GM18907 (cell line): ENCODE measurements at regions not wholly inside any gene's neighbourhood (a gene's known extent, or its start where the extent isn't known, plus 50 kb on each side); places are given as distances from the start of the nearest gene placed in this dataset.
"Not testable (repeated sequence)": the region's sequence is repeated elsewhere in the genome, so short reads cannot be mapped to it uniquely, and the experiment has no call there.

Experiments used
- ATAC-seq: cut with Tn5 transposase; IDR thresholded peaks from one replicate; pipeline ENCODE4 v1.9.1; 2021; ENCODE audit warnings: mild to moderate bottlenecking, moderate library complexity; ENCODE audit not compliant: unreplicated experiment

- ATAC-seq = not testable (repeated sequence)
These were observed 123.9 kb downstream of the MREG start for GRCh38 chr2:215889240-215889969.

DNA sequence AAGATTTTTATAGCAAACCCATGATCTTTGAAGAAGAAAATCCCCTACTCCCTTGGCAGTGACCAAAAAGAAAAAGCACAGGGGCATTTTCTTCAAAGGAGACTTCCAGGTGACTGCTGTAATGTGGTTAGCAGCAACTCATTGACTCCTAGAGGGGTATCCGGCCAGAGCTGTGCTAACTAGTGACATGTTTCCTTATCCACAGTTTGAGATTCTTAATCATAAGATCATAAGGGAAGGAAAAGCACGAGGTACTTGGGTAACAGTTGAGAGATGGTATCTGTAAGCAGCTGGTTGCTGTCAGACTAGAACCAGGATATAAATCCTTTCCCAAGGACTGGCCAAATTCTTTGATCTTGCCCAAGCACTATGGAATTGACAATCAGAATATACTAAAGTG is 124.7 kb downstream of the MREG start:
- no peak for ATAC-seq

DNA sequence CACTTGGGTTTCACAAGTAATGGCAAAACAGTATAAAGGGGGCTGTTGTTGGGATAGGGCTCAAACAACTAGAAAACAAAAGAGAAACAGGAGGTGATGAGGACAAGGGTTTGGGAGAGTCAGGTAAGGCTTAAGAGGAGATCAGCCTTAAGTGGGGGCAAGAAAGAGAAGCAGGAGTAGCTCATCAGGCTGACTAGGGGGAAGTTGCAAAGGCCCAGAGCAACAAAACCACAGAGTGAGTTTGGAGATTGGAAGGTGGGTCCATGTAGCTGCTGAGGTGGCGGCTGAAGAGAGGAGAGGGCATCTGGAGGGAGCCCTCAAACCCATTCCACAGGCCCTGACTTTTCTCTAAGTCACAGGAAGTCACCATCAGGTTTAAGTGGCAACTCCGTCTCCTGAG is 126.0 kb downstream of the MREG start:
- no peak for ATAC-seq

- no peak for ATAC-seq
These were observed 127.3 kb downstream of the MREG start for GRCh38 chr2:215886022-215886421.

GRCh38 chr2:215885536-215885935 is 127.8 kb downstream of the MREG start:
- ATAC-seq = no peak

GRCh38 chr2:215884451-215885087 is 128.8 kb downstream of the MREG start:
- no peak for ATAC-seq

GRCh38 chr2:215883799-215884198 is 129.6 kb downstream of the MREG start:
- peak; percentile 75 for ATAC-seq

- ATAC-seq = no peak
These were observed 130.7 kb downstream of the MREG start for GRCh38 chr2:215882689-215883088.

DNA sequence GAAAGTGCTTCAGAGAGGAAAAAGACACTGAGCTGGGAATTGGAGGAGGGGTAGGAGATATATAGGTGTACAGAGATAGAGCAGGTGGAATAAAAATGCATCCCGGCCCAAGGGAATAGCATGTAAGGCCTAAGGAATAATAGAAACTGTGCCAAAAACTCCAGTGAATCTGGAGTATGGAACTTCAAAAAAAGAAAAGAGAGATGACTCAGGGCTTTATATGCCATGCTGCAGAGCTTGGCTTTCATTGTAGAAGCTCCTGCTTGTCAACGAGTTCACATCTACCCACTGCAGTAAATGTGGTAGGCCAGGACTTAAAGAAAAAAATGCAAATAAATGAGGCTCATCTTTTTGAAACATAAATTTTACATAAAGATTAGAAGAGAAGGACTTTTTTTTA is 131.8 kb downstream of the MREG start:
- no peak for ATAC-seq

GRCh38 chr2:215880970-215881369 is 132.4 kb downstream of the MREG start:
- ATAC-seq = peak; percentile 75

GRCh38 chr2:215879977-215880940 is 133.1 kb downstream of the MREG start:
- peak; percentile 5 for ATAC-seq

DNA sequence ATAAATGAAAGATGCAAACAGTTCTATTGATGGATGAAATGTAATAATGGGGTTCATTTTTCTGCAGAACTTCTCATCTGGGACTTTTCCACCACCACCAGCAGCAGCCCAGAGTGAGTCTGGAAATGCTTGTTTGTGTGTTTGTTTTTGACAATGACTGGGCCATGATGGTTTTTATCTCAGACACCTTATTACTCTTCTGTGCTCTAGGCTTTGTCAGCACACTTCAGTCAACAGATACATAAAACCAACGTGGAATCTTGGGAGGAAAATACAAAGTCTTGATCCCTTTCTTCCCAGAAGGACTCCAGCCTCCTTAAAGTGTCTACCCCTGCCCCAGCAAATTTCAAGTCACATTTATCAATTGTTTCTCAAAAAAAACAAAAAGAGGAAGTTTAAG is 134.0 kb downstream of the MREG start:
- ATAC-seq = no peak

DNA sequence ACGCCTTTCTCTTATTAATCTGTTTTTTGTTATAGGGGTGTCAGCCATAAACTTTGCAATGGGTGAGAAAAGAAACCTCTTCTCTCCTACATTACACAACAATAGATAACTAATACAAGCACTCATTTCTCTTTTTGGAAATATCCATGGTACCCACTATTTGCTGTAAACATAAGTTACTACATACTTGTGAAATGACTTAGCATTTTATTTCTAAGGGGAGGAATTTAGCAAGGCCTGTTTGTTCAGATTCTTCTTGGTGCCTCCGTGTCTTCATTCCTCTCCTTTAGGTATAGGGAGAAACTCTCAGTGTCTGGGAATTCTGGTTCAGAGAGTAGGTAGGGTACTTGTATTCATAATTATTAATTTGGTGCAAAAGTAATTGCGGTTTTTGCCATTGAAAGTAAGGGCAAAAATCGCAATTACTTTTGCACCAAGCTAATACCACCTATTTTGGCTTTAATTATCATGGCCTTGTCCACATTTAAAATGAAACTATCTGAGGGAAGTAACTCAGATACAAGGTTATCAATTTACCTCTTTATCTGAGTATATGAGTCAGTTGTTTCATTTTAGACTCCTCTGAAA is 134.8 kb downstream of the MREG start:
- no peak for ATAC-seq

- ATAC-seq = no peak
These were observed 136.5 kb downstream of the MREG start for GRCh38 chr2:215876937-215877238.

- ATAC-seq = no peak
These were observed 137.0 kb downstream of the MREG start for GRCh38 chr2:215876139-215876936.

GRCh38 chr2:215874418-215874817 is 138.9 kb downstream of the MREG start:
- ATAC-seq = no peak

DNA sequence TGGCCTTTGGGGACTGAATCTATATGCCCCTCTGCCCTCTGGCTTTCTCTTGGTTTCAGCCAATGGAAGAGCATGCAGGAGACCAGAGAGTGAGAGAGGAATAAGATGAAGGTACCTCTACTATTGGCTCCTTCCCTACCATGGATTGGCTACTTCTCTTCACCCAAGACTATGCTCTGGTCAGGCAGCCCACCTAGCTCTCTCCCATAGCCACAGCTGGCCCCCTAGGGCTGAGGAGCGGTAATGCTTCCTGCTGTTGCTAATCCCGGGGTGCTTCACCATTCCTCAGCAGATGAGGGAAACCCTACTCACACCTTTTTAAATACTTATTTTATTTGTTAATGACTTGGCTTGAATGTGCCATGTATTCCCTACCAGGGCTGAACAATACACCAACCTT is 142.4 kb downstream of the MREG start:
- no peak for ATAC-seq

- no peak for ATAC-seq
These were observed 143.3 kb downstream of the MREG start for GRCh38 chr2:215870088-215870490.

DNA sequence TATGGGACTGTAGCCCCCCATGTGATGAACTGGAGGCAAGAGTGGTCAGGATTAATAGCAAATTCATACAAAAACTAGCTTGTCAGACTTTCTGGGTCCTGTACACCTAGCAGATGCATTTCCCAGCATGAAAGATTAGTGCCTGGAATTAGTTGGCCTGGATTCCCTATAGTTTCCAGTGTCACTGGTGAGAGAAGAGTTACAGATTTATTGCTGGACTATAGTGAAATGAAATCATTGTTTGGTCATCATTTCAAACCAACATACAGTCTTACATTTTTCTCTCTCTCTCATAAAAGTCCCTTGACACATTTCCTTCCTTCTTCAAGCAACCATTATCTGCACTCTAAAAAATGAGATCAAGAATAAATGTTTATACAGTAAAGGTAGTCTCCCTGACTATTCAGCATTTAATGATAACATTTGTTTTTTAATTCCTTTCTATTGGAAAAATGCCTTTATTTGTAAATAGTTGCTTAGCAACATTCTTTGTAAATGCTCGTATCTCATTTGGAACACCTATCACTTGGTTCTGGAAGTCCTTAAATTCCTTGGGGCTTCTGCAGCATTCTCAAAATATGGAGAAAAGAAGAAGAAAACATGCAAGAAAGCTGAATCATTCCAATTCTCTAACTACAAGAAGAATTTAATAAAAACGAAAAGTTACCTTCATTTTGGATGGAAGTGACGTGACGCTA is 144.4 kb downstream of the MREG start:
- ATAC-seq = no peak

- no peak for ATAC-seq
These were observed 146.7 kb downstream of the MREG start for GRCh38 chr2:215866606-215867005.
